ENCODE measurements at regions not wholly inside any gene's neighbourhood (a gene's known extent, or its start where the extent isn't known, plus 50 kb on each side); places are given as distances from the start of the nearest gene placed in this dataset.

DNA sequence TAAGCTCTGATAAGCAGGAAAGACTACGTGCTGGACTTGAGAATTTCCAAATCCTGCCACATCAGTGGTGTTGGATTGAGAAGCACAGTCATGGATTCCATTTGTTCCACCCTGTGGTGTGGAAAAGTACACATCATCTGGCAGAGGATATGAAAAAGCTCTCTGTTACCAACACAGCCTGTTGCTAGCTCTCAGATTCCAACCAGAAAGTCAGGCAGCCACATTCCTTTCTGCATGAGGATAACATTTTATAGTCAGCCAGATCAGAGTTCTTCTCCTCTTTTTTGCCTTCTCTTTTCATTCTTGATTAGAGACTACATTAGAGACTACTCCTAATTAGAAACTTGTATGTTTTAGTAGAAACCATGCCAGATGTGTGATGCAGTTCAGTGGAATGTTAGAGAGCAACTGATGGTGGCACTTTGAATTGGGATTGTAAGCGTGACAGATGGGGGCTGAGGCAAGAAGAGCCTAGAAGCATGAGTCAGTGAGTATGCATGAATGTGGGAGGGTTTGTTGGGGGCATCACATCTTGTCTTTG is 61.2 kb upstream of the STXBP6 start:
- Histone ChIP-seq H4K20me1 (ENCODE audit: insufficient read depth) (no peaks in the 10 kb centered on the region), H3K9me2 (no peaks in the 10 kb centered on the region), H3F3A (replicated peaks; ENCODE audit: insufficient read depth) (peaks cover 26% of the 10 kb centered on the region), H2AFZ (ENCODE audit: low read depth) (no peak overlapping the region), H3K9ac (peak overlapping the region; percentile 37; the same call in 1 of the 2 replicates), H3K27ac (ENCODE audit: low read depth in 2 of 2, low read length in 1 of 2) (peak overlapping the region in 1 of 2 experiments; percentile 76; a peak in 2 of 4 replicates), H3K4me3 (ENCODE audit: low read depth in 2 of 2, low read length in 1 of 2) (no peak overlapping the region), H3K27me3 (ENCODE audit: insufficient read depth) (no peaks in the 10 kb centered on the region), H3K79me2 (ENCODE audit: insufficient read depth) (no peaks in the 10 kb centered on the region), H3K4me1 (ENCODE audit: control insufficient read depth in 1 of 2, insufficient read depth in 2 of 2, low read depth in 1 of 2, low read length in 1 of 2) (0 out of 4 replicates have a peak, but pooled peaks cover 0 to 7% of the 10 kb centered on the region in 2 experiments), H3K4me2 (no peak overlapping the region; the same call in 1 of the 2 replicates), H3K9me3 (no peaks in the 10 kb centered on the region), H3K36me3 (replicated peaks in 1 of 2; ENCODE audit: control insufficient read depth in 1 of 2, insufficient read depth in 2 of 2, low read length in 1 of 2) (no peaks in the 10 kb centered on the region)
- POLR2A ChIA-PET: no interaction called here
- DNase-seq: no peak
- WGBS (ENCODE audit: low lambda C conversion rate): 0% methylated on average over 2 of the region's 2 CpGs
- TF ChIP-seq RXRA (IDR thresholded peaks at IDR 0.05; ENCODE audit: borderline replicate concordance, low read depth): no peak
- TF ChIP-seq NFIC (IDR thresholded peaks at IDR 0.05; ENCODE audit: borderline replicate concordance): no peak
- peak; percentile 18; the same call in 1 of the 2 replicates for TF ChIP-seq JUND (IDR thresholded peaks at IDR 0.05)
- no peak for TF ChIP-seq GATA2 (CRISPR knock-in tag; IDR thresholded peaks at IDR 0.05)
- TF ChIP-seq TCF12 (IDR thresholded peaks at IDR 0.05): peak; percentile 62; the same call in 1 of the 2 replicates
- TF ChIP-seq, protein P1, sequence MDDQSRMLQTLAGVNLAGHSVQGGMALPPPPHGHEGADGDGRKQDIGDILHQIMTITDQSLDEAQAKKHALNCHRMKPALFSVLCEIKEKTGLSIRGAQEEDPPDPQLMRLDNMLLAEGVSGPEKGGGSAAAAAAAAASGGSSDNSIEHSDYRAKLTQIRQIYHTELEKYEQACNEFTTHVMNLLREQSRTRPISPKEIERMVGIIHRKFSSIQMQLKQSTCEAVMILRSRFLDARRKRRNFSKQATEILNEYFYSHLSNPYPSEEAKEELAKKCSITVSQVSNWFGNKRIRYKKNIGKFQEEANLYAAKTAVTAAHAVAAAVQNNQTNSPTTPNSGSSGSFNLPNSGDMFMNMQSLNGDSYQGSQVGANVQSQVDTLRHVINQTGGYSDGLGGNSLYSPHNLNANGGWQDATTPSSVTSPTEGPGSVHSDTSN (IDR thresholded peaks at IDR 0.05): peak; percentile 44
- no peak for TF ChIP-seq RCOR1 (IDR thresholded peaks at IDR 0.05; ENCODE audit: low read length)
- TF ChIP-seq FOXJ3 (CRISPR knock-in tag; IDR thresholded peaks at IDR 0.05): no peak
- TF ChIP-seq EP300 (IDR thresholded peaks at IDR 0.05; ENCODE audit: borderline replicate concordance in 1 of 2, low read depth in 1 of 2, low read length in 1 of 2): peak in 1 of 2 experiments; percentile 13; a peak in 1 of 4 replicates
- TF ChIP-seq FOSL2 (IDR thresholded peaks at IDR 0.05; ENCODE audit: borderline replicate concordance, low read depth): peak; percentile 14; the same call in 1 of the 2 replicates
- CTCF ChIA-PET: no interaction called here

- Histone ChIP-seq H3K27me3 (ENCODE audit: insufficient read depth) (no peaks in the 10 kb centered on the region), H3K9me2 (no peaks in the 10 kb centered on the region), H4K20me1 (ENCODE audit: insufficient read depth) (no peaks in the 10 kb centered on the region), H3K79me2 (ENCODE audit: insufficient read depth) (no peaks in the 10 kb centered on the region), H3K9ac (peak overlapping the region; percentile 37; the same call in 1 of the 2 replicates), H3F3A (replicated peaks; ENCODE audit: insufficient read depth) (peaks cover 26% of the 10 kb centered on the region), H3K27ac (ENCODE audit: low read depth in 2 of 2, low read length in 1 of 2) (peak overlapping the region in 1 of 2 experiments; percentile 76; a peak in 2 of 4 replicates), H3K4me3 (ENCODE audit: low read depth in 2 of 2, low read length in 1 of 2) (no peak overlapping the region), H3K4me1 (ENCODE audit: control insufficient read depth in 1 of 2, insufficient read depth in 2 of 2, low read depth in 1 of 2, low read length in 1 of 2) (0 out of 4 replicates have a peak, but pooled peaks cover 0 to 7% of the 10 kb centered on the region in 2 experiments), H3K4me2 (no peak overlapping the region), H3K9me3 (no peaks in the 10 kb centered on the region), H3K36me3 (replicated peaks in 1 of 2; ENCODE audit: control insufficient read depth in 1 of 2, insufficient read depth in 2 of 2, low read length in 1 of 2) (no peaks in the 10 kb centered on the region), H2AFZ (ENCODE audit: low read depth) (peak overlapping the region; percentile 17; the same call in 1 of the 2 replicates)
- no peak for DNase-seq
- ChIA-PET CTCF (no interaction called here), POLR2A (no interaction called here)
- WGBS (ENCODE audit: low lambda C conversion rate): 3% methylated on average over 2 of the region's 2 CpGs
- no peak for TF ChIP-seq FOSL2 (IDR thresholded peaks at IDR 0.05; ENCODE audit: borderline replicate concordance, low read depth)
- TF ChIP-seq USF1 (IDR thresholded peaks at IDR 0.05; ENCODE audit: borderline replicate concordance, low read depth): no peak
- TF ChIP-seq, protein P2, sequence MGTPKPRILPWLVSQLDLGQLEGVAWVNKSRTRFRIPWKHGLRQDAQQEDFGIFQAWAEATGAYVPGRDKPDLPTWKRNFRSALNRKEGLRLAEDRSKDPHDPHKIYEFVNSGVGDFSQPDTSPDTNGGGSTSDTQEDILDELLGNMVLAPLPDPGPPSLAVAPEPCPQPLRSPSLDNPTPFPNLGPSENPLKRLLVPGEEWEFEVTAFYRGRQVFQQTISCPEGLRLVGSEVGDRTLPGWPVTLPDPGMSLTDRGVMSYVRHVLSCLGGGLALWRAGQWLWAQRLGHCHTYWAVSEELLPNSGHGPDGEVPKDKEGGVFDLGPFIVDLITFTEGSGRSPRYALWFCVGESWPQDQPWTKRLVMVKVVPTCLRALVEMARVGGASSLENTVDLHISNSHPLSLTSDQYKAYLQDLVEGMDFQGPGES (IDR thresholded peaks at IDR 0.05; ENCODE audit: low read depth, low read length): no peak
- no peak for TF ChIP-seq SIN3A (IDR thresholded peaks at IDR 0.05; ENCODE audit: borderline replicate concordance, low read depth, low read length)
- TF ChIP-seq TAF1 (IDR thresholded peaks at IDR 0.05; ENCODE audit: borderline replicate concordance, low read depth, low read length): no peak
- no peak for TF ChIP-seq EZH2phosphoT487 (IDR thresholded peaks at IDR 0.05; ENCODE audit: borderline replicate concordance, low read depth)
- TF ChIP-seq, protein P3, sequence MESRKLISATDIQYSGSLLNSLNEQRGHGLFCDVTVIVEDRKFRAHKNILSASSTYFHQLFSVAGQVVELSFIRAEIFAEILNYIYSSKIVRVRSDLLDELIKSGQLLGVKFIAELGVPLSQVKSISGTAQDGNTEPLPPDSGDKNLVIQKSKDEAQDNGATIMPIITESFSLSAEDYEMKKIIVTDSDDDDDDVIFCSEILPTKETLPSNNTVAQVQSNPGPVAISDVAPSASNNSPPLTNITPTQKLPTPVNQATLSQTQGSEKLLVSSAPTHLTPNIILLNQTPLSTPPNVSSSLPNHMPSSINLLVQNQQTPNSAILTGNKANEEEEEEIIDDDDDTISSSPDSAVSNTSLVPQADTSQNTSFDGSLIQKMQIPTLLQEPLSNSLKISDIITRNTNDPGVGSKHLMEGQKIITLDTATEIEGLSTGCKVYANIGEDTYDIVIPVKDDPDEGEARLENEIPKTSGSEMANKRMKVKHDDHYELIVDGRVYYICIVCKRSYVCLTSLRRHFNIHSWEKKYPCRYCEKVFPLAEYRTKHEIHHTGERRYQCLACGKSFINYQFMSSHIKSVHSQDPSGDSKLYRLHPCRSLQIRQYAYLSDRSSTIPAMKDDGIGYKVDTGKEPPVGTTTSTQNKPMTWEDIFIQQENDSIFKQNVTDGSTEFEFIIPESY (IDR thresholded peaks at IDR 0.05; ENCODE audit: borderline replicate concordance, low read depth): no peak
- TF ChIP-seq FOXJ3 (CRISPR knock-in tag; IDR thresholded peaks at IDR 0.05): no peak
- TF ChIP-seq, protein P4, sequence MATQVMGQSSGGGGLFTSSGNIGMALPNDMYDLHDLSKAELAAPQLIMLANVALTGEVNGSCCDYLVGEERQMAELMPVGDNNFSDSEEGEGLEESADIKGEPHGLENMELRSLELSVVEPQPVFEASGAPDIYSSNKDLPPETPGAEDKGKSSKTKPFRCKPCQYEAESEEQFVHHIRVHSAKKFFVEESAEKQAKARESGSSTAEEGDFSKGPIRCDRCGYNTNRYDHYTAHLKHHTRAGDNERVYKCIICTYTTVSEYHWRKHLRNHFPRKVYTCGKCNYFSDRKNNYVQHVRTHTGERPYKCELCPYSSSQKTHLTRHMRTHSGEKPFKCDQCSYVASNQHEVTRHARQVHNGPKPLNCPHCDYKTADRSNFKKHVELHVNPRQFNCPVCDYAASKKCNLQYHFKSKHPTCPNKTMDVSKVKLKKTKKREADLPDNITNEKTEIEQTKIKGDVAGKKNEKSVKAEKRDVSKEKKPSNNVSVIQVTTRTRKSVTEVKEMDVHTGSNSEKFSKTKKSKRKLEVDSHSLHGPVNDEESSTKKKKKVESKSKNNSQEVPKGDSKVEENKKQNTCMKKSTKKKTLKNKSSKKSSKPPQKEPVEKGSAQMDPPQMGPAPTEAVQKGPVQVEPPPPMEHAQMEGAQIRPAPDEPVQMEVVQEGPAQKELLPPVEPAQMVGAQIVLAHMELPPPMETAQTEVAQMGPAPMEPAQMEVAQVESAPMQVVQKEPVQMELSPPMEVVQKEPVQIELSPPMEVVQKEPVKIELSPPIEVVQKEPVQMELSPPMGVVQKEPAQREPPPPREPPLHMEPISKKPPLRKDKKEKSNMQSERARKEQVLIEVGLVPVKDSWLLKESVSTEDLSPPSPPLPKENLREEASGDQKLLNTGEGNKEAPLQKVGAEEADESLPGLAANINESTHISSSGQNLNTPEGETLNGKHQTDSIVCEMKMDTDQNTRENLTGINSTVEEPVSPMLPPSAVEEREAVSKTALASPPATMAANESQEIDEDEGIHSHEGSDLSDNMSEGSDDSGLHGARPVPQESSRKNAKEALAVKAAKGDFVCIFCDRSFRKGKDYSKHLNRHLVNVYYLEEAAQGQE (IDR thresholded peaks at IDR 0.05; ENCODE audit: low read depth, low read length): no peak
- no peak for TF ChIP-seq RXRA (IDR thresholded peaks at IDR 0.05; ENCODE audit: borderline replicate concordance, low read depth)
- no peak for TF ChIP-seq TEAD4 (IDR thresholded peaks at IDR 0.05; ENCODE audit: borderline replicate concordance, insufficient read depth)
Observed at GRCh38 chr14:25110106-25110505, 60.2 kb upstream of the STXBP6 start.

Data from SK-N-SH (cell line).